IMR-90 (cell line): ENCODE measurements at regions not wholly inside any gene's neighbourhood (a gene's known extent, or its start where the extent isn't known, plus 50 kb on each side); places are given as distances from the start of the nearest gene placed in this dataset.

ENCODE experiments used
- ATAC-seq: fragments of 200-7000 bp; cut with Tn5 transposase; 2 replicates; pipeline ENCODE4 v1.9.1; 2020; ENCODE audit warnings: low read depth, mild to moderate bottlenecking, moderate library complexity
- BruUV-seq: library from RNA; stranded (reverse); fragments of 400-500 nt; replicated peaks from 2 replicates; lab custom pipeline; 2021; lab: Mats Ljungman, UMichigan
- CTCF ChIA-PET: fragments of 300-600 bp; formaldehyde crosslinking; extraction: SDS; loops from one replicate; lab custom pipeline; 2021; ENCODE audit warnings: antibody characterized with exemption; lab: Yijun Ruan, JAX
- POLR2A ChIA-PET: fragments of 300-600 bp; sonication (Branson Sonifier 250); formaldehyde crosslinking; loops from one replicate; lab custom pipeline; 2022; ENCODE audit warnings: antibody characterized with exemption; ENCODE audit not compliant: unreplicated experiment; lab: Charles Lee
- DNase-seq: peaks from one replicate; pipeline ENCODE4 v3.0.0; 2013
- H2AFZ ChIP-seq: replicated peaks from 2 replicates; pipeline ENCODE3; 2013; ENCODE audit warnings: low read length, mild to moderate bottlenecking; ENCODE audit not compliant: poor library complexity
- H2AK5ac ChIP-seq: 2 replicates; pipeline ENCODE4 v1.6.1; 2013; ENCODE audit warnings: low read depth, low read length, inconsistent platforms
- H2AK9ac ChIP-seq: replicated peaks from 2 replicates; pipeline ENCODE3; 2013; ENCODE audit warnings: mild to moderate bottlenecking, low read depth, low read length, moderate library complexity; ENCODE audit not compliant: poor library complexity
- H2BK120ac ChIP-seq: 2 replicates; pipeline ENCODE4 v1.6.1; 2013; ENCODE audit warnings: low read depth, low read length, inconsistent platforms
- H2BK15ac ChIP-seq: 3 replicates; pipeline ENCODE4 v1.6.1; 2013; ENCODE audit warnings: low read depth, low read length, inconsistent platforms
- H2BK20ac ChIP-seq: 2 replicates; pipeline ENCODE4 v1.6.1; 2013; ENCODE audit warnings: low read depth, mild to moderate bottlenecking, inconsistent platforms, low read length, moderate library complexity
- H2BK5ac ChIP-seq: 2 replicates; pipeline ENCODE4 v1.6.1; 2013; ENCODE audit warnings: mild to moderate bottlenecking, low read depth, low read length, inconsistent platforms; ENCODE audit not compliant: poor library complexity, severe bottlenecking
- H3K14ac ChIP-seq: replicated peaks from 2 replicates; pipeline ENCODE4 v1.6.1; 2013; ENCODE audit warnings: low read depth, low read length, inconsistent platforms
- H3K18ac ChIP-seq: 2 replicates; pipeline ENCODE4 v1.6.1; 2013; ENCODE audit warnings: low read depth, low read length, control low read depth
- H3K23ac ChIP-seq: 2 replicates; pipeline ENCODE4 v1.6.1; 2013; ENCODE audit warnings: low read depth, low read length, inconsistent platforms
- H3K27ac ChIP-seq: 2 replicates; pipeline ENCODE4 v1.5.1; 2013; ENCODE audit warnings: mild to moderate bottlenecking, control low read depth, low read length; ENCODE audit not compliant: insufficient read depth
- H3K27me3 ChIP-seq: 2 replicates; pipeline ENCODE4 v1.6.1; 2013; ENCODE audit warnings: low read length; ENCODE audit not compliant: control insufficient read depth, insufficient read depth
- H3K36me3 ChIP-seq: 2 replicates; pipeline ENCODE4 v1.6.1; 2013; ENCODE audit warnings: low read length, mixed read lengths; ENCODE audit not compliant: control insufficient read depth, insufficient read depth
- H3K4ac ChIP-seq: 2 replicates; pipeline ENCODE4 v1.6.1; 2013; ENCODE audit warnings: low read depth, low read length, inconsistent platforms
- H3K4me1 ChIP-seq: 2 replicates; pipeline ENCODE4 v1.6.1; 2013; ENCODE audit warnings: low read length, mixed read lengths; ENCODE audit not compliant: control insufficient read depth, insufficient read depth
- H3K4me2 ChIP-seq: 2 replicates; pipeline ENCODE4 v1.6.1; 2013; ENCODE audit warnings: low read depth, mild to moderate bottlenecking, control low read depth, low read length, moderate library complexity
- H3K4me3 ChIP-seq: 2 replicates; pipeline ENCODE4 v1.5.1; 2013; ENCODE audit warnings: low read depth, mild to moderate bottlenecking, control low read depth, low read length, moderate library complexity; ENCODE audit not compliant: insufficient read depth
- H3K56ac ChIP-seq: 2 replicates; pipeline ENCODE4 v1.6.1; 2013; ENCODE audit warnings: low read length, inconsistent platforms; ENCODE audit not compliant: insufficient read depth; ENCODE audit errors: extremely low read depth
- H3K79me1 ChIP-seq, 2 experiments: 2 replicates each; pipeline ENCODE4 v1.6.1; 2013; ENCODE audit warnings: low read length in 2 of 2, inconsistent platforms in 1 of 2, low read depth in 1 of 2
- H3K9ac ChIP-seq: 2 replicates; pipeline ENCODE4 v1.6.1; 2013; ENCODE audit warnings: low read depth, low read length, control low read depth
- H3K9me1 ChIP-seq: 2 replicates; pipeline ENCODE4 v1.6.1; 2013; ENCODE audit warnings: low read length, inconsistent platforms; ENCODE audit not compliant: insufficient read depth
- H3K9me3 ChIP-seq: 2 replicates; pipeline ENCODE4 v1.6.1; 2013; ENCODE audit warnings: low read length; ENCODE audit not compliant: control insufficient read depth, insufficient read depth
- H4K20me1 ChIP-seq: 2 replicates; pipeline ENCODE4 v1.6.1; 2013; ENCODE audit warnings: low read length, inconsistent platforms; ENCODE audit not compliant: insufficient read depth
- H4K5ac ChIP-seq: 2 replicates; pipeline ENCODE4 v1.6.1; 2013; ENCODE audit warnings: mild to moderate bottlenecking, low read depth, low read length, control low read depth
- H4K8ac ChIP-seq, 2 experiments: 2 replicates each; pipeline ENCODE4 v1.6.1; 2013; ENCODE audit warnings: low read depth in 2 of 2, low read length in 2 of 2, control low read depth in 1 of 2, inconsistent platforms in 1 of 2
- H4K91ac ChIP-seq: 2 replicates; pipeline ENCODE4 v1.6.1; 2013; ENCODE audit warnings: low read depth, low read length, inconsistent platforms; ENCODE audit not compliant: insufficient read depth
- BHLHE40 ChIP-seq: fragments of 150-350 bp; IDR thresholded peaks from 2 replicates; pipeline ENCODE4 v1.6.1; 2016; ENCODE audit warnings: mild to moderate bottlenecking, low read depth, low read length
- CEBPB ChIP-seq: IDR thresholded peaks from 2 replicates; pipeline ENCODE4 v1.6.1; 2012; ENCODE audit warnings: low read depth, low read length, improper control_type of control experiment
- CHD1 ChIP-seq: IDR thresholded peaks from 2 replicates; pipeline ENCODE4 v1.6.1; 2012; ENCODE audit warnings: low read depth, low read length, improper control_type of control experiment
- CTCF ChIP-seq: conservative IDR thresholded peaks from 2 replicates; pipeline ENCODE4 v1.5.1; 2012; ENCODE audit warnings: mild to moderate bottlenecking, low read depth, low read length, improper control_type of control experiment
- ELK1 ChIP-seq: fragments of 150-350 bp; IDR thresholded peaks from 2 replicates; pipeline ENCODE4 v1.6.1; 2016; ENCODE audit warnings: low read depth, mild to moderate bottlenecking, low read length, moderate library complexity, borderline replicate concordance
- FOS ChIP-seq: fragments of 150-350 bp; IDR thresholded peaks from 2 replicates; pipeline ENCODE4 v1.6.1; 2016; ENCODE audit warnings: low read depth, low read length
- MAFK ChIP-seq: IDR thresholded peaks from 2 replicates; pipeline ENCODE4 v1.6.1; 2012; ENCODE audit warnings: low read depth, low read length, improper control_type of control experiment
- MAZ ChIP-seq: IDR thresholded peaks from 2 replicates; pipeline ENCODE4 v1.6.1; 2012; ENCODE audit warnings: low read depth, mild to moderate bottlenecking, low read length, improper control_type of control experiment, moderate library complexity, borderline replicate concordance
- MXI1 ChIP-seq: IDR thresholded peaks from 2 replicates; pipeline ENCODE4 v1.6.1; 2012; ENCODE audit warnings: low read depth, mild to moderate bottlenecking, low read length, moderate library complexity, borderline replicate concordance
- NFE2L2 ChIP-seq: fragments of 150-350 bp; IDR thresholded peaks from 2 replicates; pipeline ENCODE4 v1.6.1; 2016; ENCODE audit warnings: low read depth, mild to moderate bottlenecking, low read length
- POLR2A ChIP-seq: IDR thresholded peaks from 2 replicates; pipeline ENCODE4 v1.6.1; 2012; ENCODE audit warnings: mild to moderate bottlenecking, low read depth, low read length
- RAD21 ChIP-seq: IDR thresholded peaks from 2 replicates; pipeline ENCODE4 v1.6.1; 2012; ENCODE audit warnings: low read length, improper control_type of control experiment
- RCOR1 ChIP-seq: IDR thresholded peaks from 2 replicates; pipeline ENCODE4 v1.6.1; 2012; ENCODE audit warnings: mild to moderate bottlenecking, low read length, improper control_type of control experiment; ENCODE audit not compliant: insufficient replicate concordance
- RFX5 ChIP-seq: IDR thresholded peaks from 2 replicates; pipeline ENCODE4 v1.8.0; 2012; ENCODE audit warnings: low read depth, mild to moderate bottlenecking, low read length, moderate library complexity
- SMC3 ChIP-seq: fragments of 150-350 bp; IDR thresholded peaks from 2 replicates; pipeline ENCODE4 v1.6.1; 2016; ENCODE audit warnings: low read depth, mild to moderate bottlenecking, antibody characterized with exemption, low read length, moderate library complexity
- WGBS, 2 experiments: methylation state at CpG; one replicate each; pipeline versions ENCODE4 v1.1.5 to v1.1.7; 2013; ENCODE audit warnings: missing lambda C conversion rate in 2 of 2; ENCODE audit not compliant: insufficient read length in 1 of 2; ENCODE audit errors: extremely low coverage in 2 of 2; 5-methylcytosine and 5-hydroxymethylcytosine counted together
- dilution Hi-C: fragments of 300-500 bp; cut with HindIII; formaldehyde crosslinking; loops from one replicate; pipeline ENCODE4 v1.14.3; 2018; ENCODE audit warnings: low sequenced_read_pairs; ENCODE audit not compliant: unreplicated experiment
- in situ Hi-C: fragments of 300-500 bp; cut with MboI; formaldehyde crosslinking; loops from 3 replicates; pipeline ENCODE4 v1.14.3; 2019; ENCODE audit warnings: low sequenced_read_pairs, inconsistent platforms, mixed read lengths
- intact Hi-C: fragments of 100-400 bp; cut with micrococcal nuclease; formaldehyde crosslinking; loops from 2 replicates; pipeline ENCODE4 v1.10.0; 2022
- TF ChIP-seq, protein P1 (sequence below): fragments of 150-350 bp; IDR thresholded peaks from 2 replicates; pipeline ENCODE4 v1.6.1; 2017; ENCODE audit warnings: mild to moderate bottlenecking, antibody characterized with exemption, low read length, low read depth

DNA sequence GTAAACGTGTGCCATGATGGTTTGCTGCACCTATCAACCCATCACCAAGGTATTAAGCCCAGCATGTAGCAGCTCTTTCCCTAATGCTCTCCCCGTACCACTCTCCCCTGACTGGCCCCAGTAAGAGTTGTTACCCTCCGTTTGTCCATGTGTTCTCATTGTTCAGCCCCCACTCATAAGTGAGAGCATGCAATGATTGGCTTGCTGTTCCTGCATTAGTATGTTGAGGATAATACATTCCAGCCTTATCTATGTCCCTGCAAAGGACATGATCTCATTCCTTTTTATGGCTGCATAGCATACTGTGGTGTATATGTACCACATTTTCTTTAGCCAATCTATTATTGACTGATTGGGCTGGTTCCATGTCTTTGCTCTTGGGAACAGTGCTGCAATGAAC, 1294.9 kb upstream of the CDH8 start:
- DNase-seq = no peak
- no peak overlapping the region for H3K4me2 ChIP-seq
- CTCF ChIA-PET = no interaction called here
- no peaks in the 10 kb centered on the region for H3K4me1 ChIP-seq
- H4K20me1 ChIP-seq = no peaks in the 10 kb centered on the region
- no peak overlapping the region for H3K18ac ChIP-seq
- dilution Hi-C loops (no loop called here), in situ Hi-C loops (no loop called here), intact Hi-C loops (no loop called here)
- H2BK20ac ChIP-seq = no peak overlapping the region
- H2AK9ac ChIP-seq = no peak overlapping the region
- H2AFZ ChIP-seq = no peak overlapping the region
- H2AK5ac ChIP-seq = no peak overlapping the region
- no peak overlapping the region for H2BK120ac ChIP-seq
- ATAC-seq = no peak
- no peak overlapping the region for H3K14ac ChIP-seq
- no peak overlapping the region for H4K8ac ChIP-seq
- H3K36me3 ChIP-seq = no peaks in the 10 kb centered on the region
- H3K27me3 ChIP-seq = no peaks in the 10 kb centered on the region
- H4K5ac ChIP-seq = no peak overlapping the region
- no peak overlapping the region for H3K23ac ChIP-seq
- no peak overlapping the region for H3K9ac ChIP-seq
- no peaks in the 10 kb centered on the region for H3K9me1 ChIP-seq
- no peak overlapping the region for H3K4me3 ChIP-seq
- H4K91ac ChIP-seq = no peak overlapping the region
- H2BK15ac ChIP-seq = no peak overlapping the region
- H3K4ac ChIP-seq = no peak overlapping the region
- no peak overlapping the region for H3K56ac ChIP-seq
- H3K27ac ChIP-seq = no peak overlapping the region
- WGBS, 2 experiments = no CpG with 5 or more reads among the region's 3 CpGs
- 0 out of 2 replicates have a peak, but pooled peaks cover 2% of the 10 kb centered on the region for H3K9me3 ChIP-seq
- H3K79me1 ChIP-seq = no peaks in the 10 kb centered on the region
- no peak for TF ChIP-seq SMC3
- no peak for TF ChIP-seq NFE2L2
- TF ChIP-seq POLR2A = no peak
- TF ChIP-seq ELK1 = no peak
- TF ChIP-seq BHLHE40 = no peak
- TF ChIP-seq RCOR1 = no peak
- no peak for TF ChIP-seq MXI1
- no peak for TF ChIP-seq MAFK
- no peak for TF ChIP-seq CHD1
- no peak for TF ChIP-seq CEBPB
- no peak for TF ChIP-seq MAZ
- TF ChIP-seq FOS = no peak
- TF ChIP-seq CTCF = no peak
- TF ChIP-seq, protein P1, sequence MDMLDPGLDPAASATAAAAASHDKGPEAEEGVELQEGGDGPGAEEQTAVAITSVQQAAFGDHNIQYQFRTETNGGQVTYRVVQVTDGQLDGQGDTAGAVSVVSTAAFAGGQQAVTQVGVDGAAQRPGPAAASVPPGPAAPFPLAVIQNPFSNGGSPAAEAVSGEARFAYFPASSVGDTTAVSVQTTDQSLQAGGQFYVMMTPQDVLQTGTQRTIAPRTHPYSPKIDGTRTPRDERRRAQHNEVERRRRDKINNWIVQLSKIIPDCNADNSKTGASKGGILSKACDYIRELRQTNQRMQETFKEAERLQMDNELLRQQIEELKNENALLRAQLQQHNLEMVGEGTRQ = no peak
- TF ChIP-seq RFX5 = no peak
- no peak for TF ChIP-seq RAD21
- no peak overlapping the region for H2BK5ac ChIP-seq
- no TSS peak for BruUV-seq
- POLR2A ChIA-PET = interaction anchor here (0.7 kb wide), 1 partner anchor 15 kb away, joined by 4 read pairs; no protein-coding TSS in a partner anchor
